ENCODE measurements at regions not wholly inside any gene's neighbourhood (a gene's known extent, or its start where the extent isn't known, plus 50 kb on each side); places are given as distances from the start of the nearest gene placed in this dataset.
A peak's percentile ranks its signal among the peaks of the same experiment; 100 is the strongest.

DNA sequence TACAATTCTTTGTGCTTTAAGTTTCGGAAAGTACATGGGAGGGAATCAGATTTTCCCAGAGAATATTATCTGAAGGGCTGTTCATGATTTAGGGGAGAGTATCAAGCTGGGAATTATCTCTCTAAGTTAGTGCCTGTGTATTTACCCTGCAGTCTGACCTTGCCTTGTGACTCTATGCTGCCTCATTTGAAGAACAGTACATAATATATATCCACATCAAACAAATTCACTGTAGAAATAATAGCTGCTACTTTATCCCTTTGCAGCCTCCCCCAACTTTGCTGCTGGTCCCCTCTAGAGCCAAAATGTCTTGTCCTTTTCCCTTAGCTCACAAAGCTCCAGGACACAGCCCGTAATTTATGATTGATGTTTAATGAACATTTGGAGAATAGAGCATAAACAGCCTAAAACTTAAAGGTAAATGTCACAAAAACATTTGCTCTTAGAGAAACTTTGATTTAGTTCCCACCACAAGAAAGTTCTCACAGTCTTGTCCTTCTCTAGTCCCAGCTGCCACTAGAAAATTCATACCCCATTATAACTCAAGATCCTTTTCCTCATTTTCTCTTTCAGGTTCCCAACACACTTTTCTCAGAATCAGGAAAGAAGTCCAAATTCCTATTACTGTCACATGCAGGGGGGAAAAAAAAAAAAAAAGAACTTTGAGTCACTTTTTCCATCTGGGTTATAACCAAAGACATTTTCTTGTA lies 1009.6 kb downstream of the FLRT2 start:
- TF ChIP-seq, protein P1, sequence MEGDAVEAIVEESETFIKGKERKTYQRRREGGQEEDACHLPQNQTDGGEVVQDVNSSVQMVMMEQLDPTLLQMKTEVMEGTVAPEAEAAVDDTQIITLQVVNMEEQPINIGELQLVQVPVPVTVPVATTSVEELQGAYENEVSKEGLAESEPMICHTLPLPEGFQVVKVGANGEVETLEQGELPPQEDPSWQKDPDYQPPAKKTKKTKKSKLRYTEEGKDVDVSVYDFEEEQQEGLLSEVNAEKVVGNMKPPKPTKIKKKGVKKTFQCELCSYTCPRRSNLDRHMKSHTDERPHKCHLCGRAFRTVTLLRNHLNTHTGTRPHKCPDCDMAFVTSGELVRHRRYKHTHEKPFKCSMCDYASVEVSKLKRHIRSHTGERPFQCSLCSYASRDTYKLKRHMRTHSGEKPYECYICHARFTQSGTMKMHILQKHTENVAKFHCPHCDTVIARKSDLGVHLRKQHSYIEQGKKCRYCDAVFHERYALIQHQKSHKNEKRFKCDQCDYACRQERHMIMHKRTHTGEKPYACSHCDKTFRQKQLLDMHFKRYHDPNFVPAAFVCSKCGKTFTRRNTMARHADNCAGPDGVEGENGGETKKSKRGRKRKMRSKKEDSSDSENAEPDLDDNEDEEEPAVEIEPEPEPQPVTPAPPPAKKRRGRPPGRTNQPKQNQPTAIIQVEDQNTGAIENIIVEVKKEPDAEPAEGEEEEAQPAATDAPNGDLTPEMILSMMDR (IDR thresholded peaks at IDR 0.05): no peak
- Mint-ChIP-seq H3K9me3 (ENCODE audit: unreplicated experiment) (no peaks in the 10 kb centered on the region), H3K27me3 (ENCODE audit: unreplicated experiment) (no peaks in the 10 kb centered on the region), H3K27ac (ENCODE audit: unreplicated experiment) (peak overlapping the region; percentile 83), H3K4me3 (ENCODE audit: unreplicated experiment) (no peak overlapping the region), H3K36me3 (ENCODE audit: unreplicated experiment) (no peaks in the 10 kb centered on the region), H3K4me1 (ENCODE audit: unreplicated experiment) (peaks cover 48% of the 10 kb centered on the region)
- no peak for DNase-seq (ENCODE audit: extremely low spot score, unreplicated experiment)

DNA sequence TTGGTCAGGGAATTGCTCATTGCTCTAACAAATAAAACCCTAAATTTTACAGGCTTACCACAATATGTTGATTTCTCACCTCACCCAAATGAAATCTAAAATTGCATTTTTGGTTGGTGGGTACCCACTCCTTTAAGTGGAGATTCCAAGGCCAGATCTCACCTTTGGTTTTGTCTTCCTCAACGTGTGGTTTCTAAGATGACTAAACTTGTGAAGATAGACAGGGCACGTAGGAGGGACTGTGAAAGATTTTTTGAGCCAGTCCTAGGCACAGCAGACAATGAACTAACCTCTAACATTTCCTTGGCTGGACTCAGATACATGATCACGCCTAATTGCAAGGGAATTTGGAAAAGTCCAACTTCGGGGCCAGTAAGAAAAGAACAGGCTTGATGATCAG lies 1003.9 kb downstream of the FLRT2 start:
- Mint-ChIP-seq H3K4me3 (ENCODE audit: unreplicated experiment) (no peak overlapping the region), H3K36me3 (ENCODE audit: unreplicated experiment) (peaks cover 4% of the 10 kb centered on the region), H3K9me3 (ENCODE audit: unreplicated experiment) (peaks cover 6% of the 10 kb centered on the region), H3K27me3 (ENCODE audit: unreplicated experiment) (no peaks in the 10 kb centered on the region), H3K27ac (ENCODE audit: unreplicated experiment) (no peak overlapping the region), H3K4me1 (ENCODE audit: unreplicated experiment) (peaks cover 10% of the 10 kb centered on the region)
- TF ChIP-seq, protein P1 (IDR thresholded peaks at IDR 0.05): no peak
- DNase-seq (ENCODE audit: extremely low spot score, unreplicated experiment): no peak

DNA sequence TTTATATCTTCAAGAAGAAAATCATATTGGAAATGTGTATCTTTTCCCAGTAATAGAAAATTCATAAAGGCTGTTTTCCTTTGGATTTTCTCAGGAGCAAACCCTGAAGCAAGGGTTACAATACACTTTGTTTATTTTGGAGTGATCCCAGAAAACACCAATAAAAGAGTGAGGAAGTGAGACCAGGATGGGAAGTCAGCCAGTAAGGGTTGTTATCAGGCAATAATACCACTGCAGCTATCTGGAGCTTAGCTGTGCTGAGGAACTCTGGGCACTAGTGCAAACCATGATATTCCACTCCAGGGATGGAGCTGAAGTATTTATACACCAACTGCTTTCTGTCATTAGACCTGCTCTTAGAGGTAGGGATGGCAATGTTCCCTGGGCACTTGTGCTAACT lies 1002.3 kb downstream of the FLRT2 start:
- H3K9me3 Mint-ChIP-seq (ENCODE audit: unreplicated experiment): peaks cover 9% of the 10 kb centered on the region
- TF ChIP-seq, protein P1 (IDR thresholded peaks at IDR 0.05): no peak
- DNase-seq (ENCODE audit: extremely low spot score, unreplicated experiment): no peak
- no peaks in the 10 kb centered on the region for H3K27me3 Mint-ChIP-seq (ENCODE audit: unreplicated experiment)
- peaks cover 10% of the 10 kb centered on the region for H3K4me1 Mint-ChIP-seq (ENCODE audit: unreplicated experiment)
- no peak overlapping the region for H3K4me3 Mint-ChIP-seq (ENCODE audit: unreplicated experiment)
- H3K27ac Mint-ChIP-seq (ENCODE audit: unreplicated experiment): no peak overlapping the region
- H3K36me3 Mint-ChIP-seq (ENCODE audit: unreplicated experiment): peaks cover 4% of the 10 kb centered on the region

DNA sequence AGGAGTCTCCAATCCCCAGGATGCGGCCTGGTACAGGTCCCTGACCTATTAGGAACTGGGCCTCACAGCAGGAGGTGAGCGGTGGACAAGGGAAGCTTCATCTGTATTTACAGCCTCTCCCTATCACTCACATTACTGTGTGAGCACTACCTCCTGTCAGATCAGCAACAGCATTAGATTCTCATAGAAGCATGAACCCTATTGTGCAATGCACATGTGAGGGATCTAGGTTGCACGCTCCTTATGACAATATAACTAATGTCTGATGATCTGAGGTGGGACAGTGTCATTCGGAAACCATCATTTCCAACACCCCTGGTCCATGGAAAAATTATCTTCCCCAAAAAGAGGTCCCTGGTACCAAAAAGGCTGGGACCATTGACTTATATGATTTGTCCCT lies 1000.5 kb downstream of the FLRT2 start:
- TF ChIP-seq, protein P1 (IDR thresholded peaks at IDR 0.05): no peak
- DNase-seq (ENCODE audit: extremely low spot score, unreplicated experiment): no peak
- H3K27me3 Mint-ChIP-seq (ENCODE audit: unreplicated experiment): no peaks in the 10 kb centered on the region
- H3K36me3 Mint-ChIP-seq (ENCODE audit: unreplicated experiment): peaks cover 4% of the 10 kb centered on the region
- H3K4me1 Mint-ChIP-seq (ENCODE audit: unreplicated experiment): peaks cover 10% of the 10 kb centered on the region
- peaks cover 9% of the 10 kb centered on the region for H3K9me3 Mint-ChIP-seq (ENCODE audit: unreplicated experiment)
- H3K4me3 Mint-ChIP-seq (ENCODE audit: unreplicated experiment): no peak overlapping the region
- no peak overlapping the region for H3K27ac Mint-ChIP-seq (ENCODE audit: unreplicated experiment)

DNA sequence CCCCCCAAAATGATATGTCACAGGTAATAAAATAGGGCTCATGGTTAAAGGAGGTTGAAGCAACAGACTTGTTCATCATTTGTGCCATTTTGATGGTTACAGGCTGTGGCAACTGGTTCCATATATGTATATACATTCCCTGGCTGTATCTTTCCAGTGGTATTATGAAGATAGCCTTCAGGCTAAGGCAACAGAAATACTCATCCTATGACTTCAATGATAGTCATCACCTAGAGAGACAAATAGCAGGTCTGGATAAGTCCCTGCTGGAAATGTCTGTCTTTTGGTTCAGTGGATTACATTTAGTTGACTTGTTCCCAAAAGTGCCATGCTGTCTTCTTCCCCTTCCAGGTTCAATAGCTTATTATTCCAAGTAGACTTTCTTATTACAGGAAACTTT lies 997.4 kb downstream of the FLRT2 start:
- H3K9me3 Mint-ChIP-seq (ENCODE audit: unreplicated experiment): peaks cover 9% of the 10 kb centered on the region
- H3K36me3 Mint-ChIP-seq (ENCODE audit: unreplicated experiment): peaks cover 4% of the 10 kb centered on the region
- no peak for DNase-seq (ENCODE audit: extremely low spot score, unreplicated experiment)
- no peak overlapping the region for H3K27ac Mint-ChIP-seq (ENCODE audit: unreplicated experiment)
- H3K4me1 Mint-ChIP-seq (ENCODE audit: unreplicated experiment): peaks cover 16% of the 10 kb centered on the region
- no peaks in the 10 kb centered on the region for H3K27me3 Mint-ChIP-seq (ENCODE audit: unreplicated experiment)
- TF ChIP-seq, protein P1 (IDR thresholded peaks at IDR 0.05): no peak
- H3K4me3 Mint-ChIP-seq (ENCODE audit: unreplicated experiment): no peak overlapping the region

Data from osteocyte (in vitro differentiated cells).